Hematopoietic multipotent progenitor cell (in vitro differentiated cells): ENCODE measurements at regions not wholly inside any gene's neighbourhood (a gene's known extent, or its start where the extent isn't known, plus 50 kb on each side); places are given as distances from the start of the nearest gene placed in this dataset.
"Not testable (repeated sequence)": the region's sequence is repeated elsewhere in the genome, so short reads cannot be mapped to it uniquely, and the experiment has no call there.

Experiments
- DNase-seq, 3 donors: peaks; one replicate each; pipeline ENCODE4 v3.0.0-alpha.2; 2011 to 2015; ENCODE audit warnings: low read depth in 2 of 3, low spot score in 2 of 3

- no peak for DNase-seq
Observed at GRCh38 chr18:70720607-70721006, 431.8 kb downstream of the SOCS6 start.

GRCh38 chr18:70709720-70710119 is 420.9 kb downstream of the SOCS6 start:
- DNase-seq, result no peak

GRCh38 chr18:70709144-70709543 is 420.3 kb downstream of the SOCS6 start:
- peak in 2 of 3 donors; percentile 14 to 62 for DNase-seq

- DNase-seq, result no peak
Observed at GRCh38 chr18:70705831-70706416, 417.1 kb downstream of the SOCS6 start.

- no peak for DNase-seq
Observed at GRCh38 chr18:70700496-70700895, 411.7 kb downstream of the SOCS6 start.

GRCh38 chr18:70698574-70698973 is 409.7 kb downstream of the SOCS6 start:
- no peak for DNase-seq

GRCh38 chr18:70693246-70693645 is 404.4 kb downstream of the SOCS6 start:
- DNase-seq, result no peak

GRCh38 chr18:70689765-70690164 is 400.9 kb downstream of the SOCS6 start:
- not testable (repeated sequence) for DNase-seq

- peak in 2 of 3 donors; percentile 29 to 76 for DNase-seq
Observed at GRCh38 chr18:70688286-70688685, 399.4 kb downstream of the SOCS6 start.

- no peak for DNase-seq
Observed at GRCh38 chr18:70684821-70685220, 396.0 kb downstream of the SOCS6 start.

GRCh38 chr18:70683263-70683662 is 394.4 kb downstream of the SOCS6 start:
- DNase-seq, result no peak

- DNase-seq, result no peak
Observed at GRCh38 chr18:70674896-70675295, 386.1 kb downstream of the SOCS6 start.

GRCh38 chr18:70673831-70674230 is 385.0 kb downstream of the SOCS6 start:
- no peak for DNase-seq

- DNase-seq, result no peak
Observed at GRCh38 chr18:70672581-70672980, 383.7 kb downstream of the SOCS6 start.

- no peak for DNase-seq
Observed at GRCh38 chr18:70671889-70672565, 383.2 kb downstream of the SOCS6 start.

- DNase-seq, result no peak
Observed at GRCh38 chr18:70666936-70667335, 378.1 kb downstream of the SOCS6 start.

GRCh38 chr18:70663141-70663540 is 374.3 kb downstream of the SOCS6 start:
- peak in 2 of 3 donors; percentile 29 to 68 for DNase-seq

- DNase-seq, result no peak
Observed at GRCh38 chr18:70662588-70662987, 373.7 kb downstream of the SOCS6 start.

- DNase-seq, result peak; percentile 38 to 87 (median 77)
Observed at GRCh38 chr18:70659036-70659925, 370.4 kb downstream of the SOCS6 start.

GRCh38 chr18:70653671-70654070 is 364.8 kb downstream of the SOCS6 start:
- DNase-seq, result peak in 2 of 3 donors; percentile 29 to 58

- DNase-seq, result no peak
Observed at GRCh38 chr18:70650878-70651277, 362.0 kb downstream of the SOCS6 start.

- DNase-seq, result no peak
Observed at GRCh38 chr18:70649683-70650082, 360.8 kb downstream of the SOCS6 start.
